GM19328 (cell line): ENCODE measurements at regions not wholly inside any gene's neighbourhood (a gene's known extent, or its start where the extent isn't known, plus 50 kb on each side); places are given as distances from the start of the nearest gene placed in this dataset.

Experiments
- ATAC-seq: cut with Tn5 transposase; IDR thresholded peaks from one replicate; pipeline ENCODE4 v1.9.1; 2021; ENCODE audit warnings: mild to moderate bottlenecking, moderate library complexity; ENCODE audit not compliant: unreplicated experiment

DNA sequence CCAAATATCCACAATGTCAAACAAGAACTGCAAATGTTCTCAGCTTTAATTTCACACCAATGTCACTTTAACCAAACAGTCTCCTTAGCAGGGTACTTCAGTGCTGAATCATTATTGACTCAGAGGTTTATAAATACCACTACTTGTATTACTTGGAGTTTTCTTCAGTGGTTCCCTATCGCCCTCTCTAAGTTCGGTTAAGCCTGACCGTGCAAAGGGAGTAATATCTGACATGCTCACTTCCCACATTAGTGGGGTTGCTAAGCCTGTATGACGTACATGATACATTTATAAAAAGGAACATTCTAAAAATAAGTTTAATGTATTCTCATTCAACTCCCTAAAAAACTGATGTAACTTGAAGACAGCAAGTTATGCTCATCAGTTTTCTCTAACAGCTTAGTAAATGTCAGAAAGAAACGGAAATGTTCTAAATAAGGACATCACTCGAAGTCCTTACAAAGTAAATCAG is 93.1 kb upstream of the ZC3H12C start:
- peak; percentile 98 for ATAC-seq

- ATAC-seq, result no peak
Observed at GRCh38 chr11:110000850-110001249, 92.3 kb upstream of the ZC3H12C start.

DNA sequence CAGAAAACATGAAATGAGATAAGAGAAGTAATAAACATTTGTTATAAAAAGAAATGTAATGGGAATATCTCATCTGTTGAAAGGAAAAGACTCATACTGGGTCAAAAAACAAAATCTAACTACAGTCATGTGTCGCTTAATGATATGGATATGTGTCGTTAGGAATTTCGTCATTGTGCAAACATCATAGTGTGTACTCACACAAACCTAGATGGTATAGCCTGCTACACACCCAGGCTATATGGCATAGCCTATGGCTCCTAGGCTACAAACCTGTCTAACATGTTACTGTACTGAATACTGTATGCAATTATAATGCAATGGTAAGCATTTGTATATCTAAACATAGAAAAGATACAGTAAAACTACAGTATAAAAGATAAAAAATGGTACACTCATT is 89.8 kb upstream of the ZC3H12C start:
- ATAC-seq, result no peak

- no peak for ATAC-seq
Observed at GRCh38 chr11:110011595-110011994, 81.6 kb upstream of the ZC3H12C start.

GRCh38 chr11:110015695-110016094 is 77.5 kb upstream of the ZC3H12C start:
- no peak for ATAC-seq

GRCh38 chr11:110019675-110020074 is 73.5 kb upstream of the ZC3H12C start:
- no peak for ATAC-seq

DNA sequence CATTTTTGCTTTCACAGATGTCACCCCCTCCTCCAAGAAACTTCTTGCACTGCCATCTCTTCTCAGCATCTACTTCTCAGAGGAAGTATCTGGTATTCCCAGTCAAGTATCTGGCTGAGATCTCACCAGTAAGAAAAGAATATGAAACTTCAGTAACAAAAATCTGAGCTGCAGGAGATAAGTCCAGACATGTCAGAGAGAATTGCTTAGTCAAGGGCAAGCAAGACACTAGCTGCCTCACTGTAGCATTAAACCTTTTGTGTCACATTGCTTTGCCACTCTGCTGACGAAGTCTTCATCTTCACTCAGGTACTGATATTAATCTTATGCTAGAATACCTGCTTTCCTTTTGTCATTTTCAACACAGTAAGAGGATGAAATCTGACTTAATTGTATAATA is 70.6 kb upstream of the ZC3H12C start:
- ATAC-seq, result no peak

DNA sequence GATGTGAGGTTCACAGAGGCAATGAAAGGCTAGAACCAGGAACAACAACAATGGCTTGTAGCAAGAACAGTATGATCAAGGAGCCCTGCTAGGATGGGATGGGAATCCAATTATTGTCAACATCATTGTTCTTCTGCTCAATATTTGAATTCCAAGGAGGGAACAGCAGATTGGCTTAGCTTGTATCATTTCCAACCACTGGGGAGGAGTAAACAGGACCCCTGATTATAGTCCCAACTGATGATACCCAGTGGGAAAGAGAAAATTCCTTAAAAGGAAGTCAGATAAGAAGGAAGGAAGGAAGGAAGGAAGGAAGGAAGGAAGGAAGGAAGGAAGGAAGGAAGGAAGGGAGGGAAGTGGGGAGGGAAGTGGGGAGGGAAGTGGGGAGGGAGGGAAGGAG is 69.5 kb upstream of the ZC3H12C start:
- no peak for ATAC-seq

GRCh38 chr11:110026858-110027626 is 66.2 kb upstream of the ZC3H12C start:
- ATAC-seq, result peak; percentile 82

GRCh38 chr11:110027627-110028371 is 65.4 kb upstream of the ZC3H12C start:
- ATAC-seq, result peak; percentile 43

- ATAC-seq, result no peak
Observed at GRCh38 chr11:110028921-110029320, 64.3 kb upstream of the ZC3H12C start.

DNA sequence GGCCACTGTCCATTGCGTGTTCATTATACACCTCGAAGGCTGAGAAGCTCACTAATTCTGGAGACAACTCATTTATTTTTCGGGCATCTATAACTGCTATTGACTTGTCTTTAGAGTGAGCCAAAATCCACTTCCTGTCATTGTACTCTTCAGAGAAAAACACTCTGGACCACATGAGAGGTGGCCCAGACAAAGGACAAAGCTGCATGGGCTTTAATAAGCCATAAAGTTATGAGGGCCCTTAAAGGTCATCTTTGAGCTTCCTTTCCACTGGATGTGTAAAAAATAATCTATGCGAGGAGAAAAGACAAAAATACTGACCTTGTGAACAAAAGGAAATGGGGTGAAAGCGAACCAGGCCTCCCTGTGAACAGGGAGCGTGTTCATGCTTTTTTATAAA is 63.5 kb upstream of the ZC3H12C start:
- ATAC-seq, result no peak

GRCh38 chr11:110031171-110031570 is 62.0 kb upstream of the ZC3H12C start:
- ATAC-seq, result no peak

DNA sequence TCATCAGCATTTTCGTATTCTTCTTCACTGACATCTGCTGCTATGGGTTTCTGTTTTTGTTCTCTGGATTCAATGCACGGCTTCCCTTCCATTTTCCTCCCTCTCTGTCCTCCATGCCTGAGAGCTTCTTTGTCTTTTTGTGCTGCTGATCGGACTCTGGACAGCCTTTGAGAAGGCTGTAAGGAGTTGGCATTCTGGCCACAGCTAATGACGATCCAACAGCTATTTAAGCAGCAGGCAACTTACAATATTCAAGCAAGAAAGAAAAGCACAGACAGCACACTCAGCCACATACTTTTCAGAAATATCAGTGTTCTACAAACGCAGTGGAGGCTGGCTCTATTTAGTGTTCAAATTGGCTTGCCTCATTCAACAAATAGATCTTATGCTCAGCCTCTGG is 60.9 kb upstream of the ZC3H12C start:
- no peak for ATAC-seq

DNA sequence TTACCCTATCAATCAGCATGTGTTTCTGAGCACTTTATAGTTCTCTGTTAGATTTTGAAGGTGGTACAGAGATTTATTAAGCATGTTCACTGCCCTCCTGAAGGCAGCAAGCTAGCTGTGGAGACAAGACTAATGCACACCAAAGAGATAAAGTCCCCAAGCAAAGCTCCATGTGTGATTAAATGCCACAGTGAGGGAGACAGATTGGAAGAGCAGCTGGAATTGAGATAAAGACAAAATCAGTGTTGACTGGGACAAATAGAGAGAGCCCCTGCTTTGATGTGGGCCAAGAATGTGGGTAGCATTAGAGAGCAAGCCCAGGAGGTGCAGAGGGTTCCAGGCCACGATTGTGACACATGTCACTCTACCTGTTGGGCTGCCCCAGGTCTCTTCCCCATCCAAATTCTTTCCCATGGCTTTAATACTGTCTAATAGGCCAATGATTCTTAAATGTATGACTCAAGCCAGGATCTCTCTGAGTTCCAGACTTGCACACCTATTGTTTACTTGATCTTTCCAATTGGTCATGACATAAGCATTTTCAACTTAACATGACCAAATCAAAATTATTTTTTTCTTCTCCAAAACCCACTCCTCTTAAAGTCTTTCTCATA is 60.1 kb upstream of the ZC3H12C start:
- ATAC-seq, result no peak

GRCh38 chr11:110034806-110035205 is 58.4 kb upstream of the ZC3H12C start:
- ATAC-seq, result no peak

GRCh38 chr11:110035357-110035756 is 57.8 kb upstream of the ZC3H12C start:
- ATAC-seq, result no peak

DNA sequence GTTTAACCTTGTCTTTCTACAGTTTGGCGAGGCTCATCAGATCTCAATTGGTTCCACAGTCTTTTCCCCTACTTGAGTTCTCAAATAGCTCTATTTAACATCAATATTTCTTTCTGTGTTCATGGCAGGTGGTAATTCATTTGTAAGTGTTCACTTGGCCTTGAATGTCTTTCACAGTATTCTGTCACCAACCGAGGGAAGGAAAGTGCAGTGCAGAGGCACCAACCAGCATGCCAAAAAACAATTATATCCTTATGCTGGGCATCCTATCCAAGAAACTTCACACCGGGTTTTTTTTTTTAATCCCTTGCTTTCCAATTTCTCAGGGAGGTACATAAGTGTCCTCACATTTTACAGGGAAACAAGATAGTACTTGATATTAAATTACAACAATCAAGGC is 55.0 kb upstream of the ZC3H12C start:
- no peak for ATAC-seq
